ENCODE measurements at regions not wholly inside any gene's neighbourhood (a gene's known extent, or its start where the extent isn't known, plus 50 kb on each side); places are given as distances from the start of the nearest gene placed in this dataset.

GRCh38 chr12:84054811-84055210 is 857.8 kb downstream of the SLC6A15 start:
- Mint-ChIP-seq H3K36me3 (no peaks in the 10 kb centered on the region), H3K9me3 (peaks cover 0 to 14% (median 5%) of the 10 kb centered on the region in 11 donors), H3K27me3 (no peaks in the 10 kb centered on the region), H3K4me1 (no peaks in the 10 kb centered on the region), H3K27ac (no peak overlapping the region), H3K4me3 (no peak overlapping the region)
- no peak for ATAC-seq
- no peak for DNase-seq
- intact Hi-C loops (cut with micrococcal nuclease) = no loop called here
- POLR2A ChIA-PET = no interaction called here
- H3K4me1 ChIP-seq (ENCODE audit: control insufficient read depth in 2 of 2, insufficient read depth in 2 of 2, low read length in 2 of 2) = no peaks in the 10 kb centered on the region
- no peaks in the 10 kb centered on the region for H3K27me3 ChIP-seq (ENCODE audit: control insufficient read depth in 2 of 2, insufficient read depth in 2 of 2, low read length in 2 of 2)
- CTCF ChIA-PET = no interaction called here
- H3K36me3 ChIP-seq (ENCODE audit: control insufficient read depth in 2 of 3, insufficient read depth in 3 of 3, low read length in 3 of 3) = no peaks in the 10 kb centered on the region
- H3K4me3 ChIP-seq (ENCODE audit: low read length) = no peak overlapping the region
- no peaks in the 10 kb centered on the region for H3K9me3 ChIP-seq (ENCODE audit: control insufficient read depth in 2 of 3, low read length in 3 of 3)
- H3K27ac ChIP-seq (ENCODE audit: low read depth, low read length) = no peak overlapping the region

- Mint-ChIP-seq H3K4me3 (no peak overlapping the region), H3K9me3 (peaks cover 0 to 2% (median 1%) of the 10 kb centered on the region in 11 donors), H3K27ac (no peak overlapping the region), H3K4me1 (no peaks in the 10 kb centered on the region), H3K36me3 (no peaks in the 10 kb centered on the region), H3K27me3 (no peaks in the 10 kb centered on the region)
- Histone ChIP-seq H3K4me1 (ENCODE audit: control insufficient read depth in 2 of 2, insufficient read depth in 2 of 2, low read length in 2 of 2) (no peaks in the 10 kb centered on the region), H3K27ac (ENCODE audit: low read depth, low read length) (no peak overlapping the region), H3K4me3 (ENCODE audit: low read length) (no peak overlapping the region), H3K9me3 (ENCODE audit: control insufficient read depth in 2 of 3, low read length in 3 of 3) (no peaks in the 10 kb centered on the region), H3K36me3 (ENCODE audit: control insufficient read depth in 2 of 3, insufficient read depth in 3 of 3, low read length in 3 of 3) (no peaks in the 10 kb centered on the region), H3K27me3 (ENCODE audit: control insufficient read depth in 2 of 2, insufficient read depth in 2 of 2, low read length in 2 of 2) (no peaks in the 10 kb centered on the region)
- ChIA-PET POLR2A (no interaction called here), CTCF (no interaction called here)
- ATAC-seq = no peak
- intact Hi-C loops (cut with micrococcal nuclease) = no loop called here
- no peak for DNase-seq
Measured at GRCh38 chr12:84047881-84048280, 864.7 kb downstream of the SLC6A15 start.

GRCh38 chr12:84046859-84047258 is 865.7 kb downstream of the SLC6A15 start:
- Histone ChIP-seq H3K4me3 (ENCODE audit: low read length) (no peak overlapping the region), H3K36me3 (ENCODE audit: control insufficient read depth in 2 of 3, insufficient read depth in 3 of 3, low read length in 3 of 3) (no peaks in the 10 kb centered on the region), H3K9me3 (ENCODE audit: control insufficient read depth in 2 of 3, low read length in 3 of 3) (no peaks in the 10 kb centered on the region), H3K4me1 (ENCODE audit: control insufficient read depth in 2 of 2, insufficient read depth in 2 of 2, low read length in 2 of 2) (no peaks in the 10 kb centered on the region), H3K27me3 (ENCODE audit: control insufficient read depth in 2 of 2, insufficient read depth in 2 of 2, low read length in 2 of 2) (no peaks in the 10 kb centered on the region), H3K27ac (ENCODE audit: low read depth, low read length) (no peak overlapping the region)
- H3K4me1 Mint-ChIP-seq = no peaks in the 10 kb centered on the region
- H3K9me3 Mint-ChIP-seq = peaks cover 0 to 2% (median 0%) of the 10 kb centered on the region in 11 donors
- no peaks in the 10 kb centered on the region for H3K36me3 Mint-ChIP-seq
- ATAC-seq = no peak
- no peak overlapping the region for H3K27ac Mint-ChIP-seq
- no peak for DNase-seq
- intact Hi-C loops (cut with micrococcal nuclease) = no loop called here
- no peak overlapping the region for H3K4me3 Mint-ChIP-seq
- POLR2A ChIA-PET = no interaction called here
- CTCF ChIA-PET = no interaction called here
- no peaks in the 10 kb centered on the region for H3K27me3 Mint-ChIP-seq

- Histone ChIP-seq H3K9me3 (ENCODE audit: control insufficient read depth in 2 of 3, low read length in 3 of 3) (no peaks in the 10 kb centered on the region), H3K4me1 (ENCODE audit: control insufficient read depth in 2 of 2, insufficient read depth in 2 of 2, low read length in 2 of 2) (no peaks in the 10 kb centered on the region), H3K27me3 (ENCODE audit: control insufficient read depth in 2 of 2, insufficient read depth in 2 of 2, low read length in 2 of 2) (no peaks in the 10 kb centered on the region), H3K4me3 (ENCODE audit: low read length) (no peak overlapping the region), H3K27ac (ENCODE audit: low read depth, low read length) (no peak overlapping the region), H3K36me3 (ENCODE audit: control insufficient read depth in 2 of 3, insufficient read depth in 3 of 3, low read length in 3 of 3) (no peaks in the 10 kb centered on the region)
- H3K4me1 Mint-ChIP-seq = no peaks in the 10 kb centered on the region
- DNase-seq (no peak), ATAC-seq (no peak)
- intact Hi-C loops (cut with micrococcal nuclease) = no loop called here
- H3K4me3 Mint-ChIP-seq = no peak overlapping the region
- no peak overlapping the region for H3K27ac Mint-ChIP-seq
- ChIA-PET CTCF (no interaction called here), POLR2A (no interaction called here)
- peaks cover 0 to 5% (median 0%) of the 10 kb centered on the region in 11 donors for H3K9me3 Mint-ChIP-seq
- H3K27me3 Mint-ChIP-seq = no peaks in the 10 kb centered on the region
- no peaks in the 10 kb centered on the region for H3K36me3 Mint-ChIP-seq
Measured at GRCh38 chr12:84043355-84043754, 869.2 kb downstream of the SLC6A15 start.

GRCh38 chr12:84038242-84038641 is 874.4 kb downstream of the SLC6A15 start:
- no peaks in the 10 kb centered on the region for H3K36me3 Mint-ChIP-seq
- ChIA-PET POLR2A (no interaction called here), CTCF (no interaction called here)
- Histone ChIP-seq H3K36me3 (ENCODE audit: control insufficient read depth in 2 of 3, insufficient read depth in 3 of 3, low read length in 3 of 3) (no peaks in the 10 kb centered on the region), H3K9me3 (ENCODE audit: control insufficient read depth in 2 of 3, low read length in 3 of 3) (no peaks in the 10 kb centered on the region), H3K4me3 (ENCODE audit: low read length) (no peak overlapping the region), H3K4me1 (ENCODE audit: control insufficient read depth in 2 of 2, insufficient read depth in 2 of 2, low read length in 2 of 2) (no peaks in the 10 kb centered on the region), H3K27me3 (ENCODE audit: control insufficient read depth in 2 of 2, insufficient read depth in 2 of 2, low read length in 2 of 2) (no peaks in the 10 kb centered on the region), H3K27ac (ENCODE audit: low read depth, low read length) (no peak overlapping the region)
- DNase-seq = no peak
- H3K4me1 Mint-ChIP-seq = no peaks in the 10 kb centered on the region
- no peak overlapping the region for H3K4me3 Mint-ChIP-seq
- no peak overlapping the region for H3K27ac Mint-ChIP-seq
- no peak for ATAC-seq
- intact Hi-C loops (cut with micrococcal nuclease) = no loop called here
- H3K9me3 Mint-ChIP-seq = peaks cover 0 to 8% (median 2%) of the 10 kb centered on the region in 11 donors
- H3K27me3 Mint-ChIP-seq = no peaks in the 10 kb centered on the region

GRCh38 chr12:84036912-84037311 is 875.7 kb downstream of the SLC6A15 start:
- CTCF ChIA-PET = no interaction called here
- POLR2A ChIA-PET = no interaction called here
- Histone ChIP-seq H3K4me3 (ENCODE audit: low read length) (no peak overlapping the region), H3K27ac (ENCODE audit: low read depth, low read length) (no peak overlapping the region), H3K36me3 (ENCODE audit: control insufficient read depth in 2 of 3, insufficient read depth in 3 of 3, low read length in 3 of 3) (no peaks in the 10 kb centered on the region), H3K9me3 (ENCODE audit: control insufficient read depth in 2 of 3, low read length in 3 of 3) (no peaks in the 10 kb centered on the region), H3K4me1 (ENCODE audit: control insufficient read depth in 2 of 2, insufficient read depth in 2 of 2, low read length in 2 of 2) (no peaks in the 10 kb centered on the region), H3K27me3 (ENCODE audit: control insufficient read depth in 2 of 2, insufficient read depth in 2 of 2, low read length in 2 of 2) (no peaks in the 10 kb centered on the region)
- H3K9me3 Mint-ChIP-seq = peaks cover 0 to 8% (median 3%) of the 10 kb centered on the region in 11 donors
- no peaks in the 10 kb centered on the region for H3K4me1 Mint-ChIP-seq
- intact Hi-C loops (cut with micrococcal nuclease) = no loop called here
- ATAC-seq = no peak
- DNase-seq = no peak
- H3K27ac Mint-ChIP-seq = no peak overlapping the region
- H3K4me3 Mint-ChIP-seq = no peak overlapping the region
- H3K27me3 Mint-ChIP-seq = no peaks in the 10 kb centered on the region
- H3K36me3 Mint-ChIP-seq = no peaks in the 10 kb centered on the region

GRCh38 chr12:84035766-84036165 is 876.8 kb downstream of the SLC6A15 start:
- Histone ChIP-seq H3K27ac (ENCODE audit: low read depth, low read length) (no peak overlapping the region), H3K4me3 (ENCODE audit: low read length) (no peak overlapping the region), H3K36me3 (ENCODE audit: control insufficient read depth in 2 of 3, insufficient read depth in 3 of 3, low read length in 3 of 3) (no peaks in the 10 kb centered on the region), H3K27me3 (ENCODE audit: control insufficient read depth in 2 of 2, insufficient read depth in 2 of 2, low read length in 2 of 2) (no peaks in the 10 kb centered on the region), H3K9me3 (ENCODE audit: control insufficient read depth in 2 of 3, low read length in 3 of 3) (no peaks in the 10 kb centered on the region), H3K4me1 (ENCODE audit: control insufficient read depth in 2 of 2, insufficient read depth in 2 of 2, low read length in 2 of 2) (no peaks in the 10 kb centered on the region)
- no peaks in the 10 kb centered on the region for H3K27me3 Mint-ChIP-seq
- ATAC-seq (no peak), DNase-seq (no peak)
- POLR2A ChIA-PET = no interaction called here
- intact Hi-C loops (cut with micrococcal nuclease) = no loop called here
- H3K4me1 Mint-ChIP-seq = no peaks in the 10 kb centered on the region
- H3K4me3 Mint-ChIP-seq = no peak overlapping the region
- no peak overlapping the region for H3K27ac Mint-ChIP-seq
- peaks cover 0 to 11% (median 3%) of the 10 kb centered on the region in 11 donors for H3K9me3 Mint-ChIP-seq
- H3K36me3 Mint-ChIP-seq = no peaks in the 10 kb centered on the region
- CTCF ChIA-PET = no interaction called here
